ENCODE measurements at regions not wholly inside any gene's neighbourhood (a gene's known extent, or its start where the extent isn't known, plus 50 kb on each side); places are given as distances from the start of the nearest gene placed in this dataset.
"Not testable (repeated sequence)": the region's sequence is repeated elsewhere in the genome, so short reads cannot be mapped to it uniquely, and the experiment has no call there.

GRCh38 chr12:9309749-9310148 is 101.6 kb upstream of the PZP start:
- not testable (repeated sequence) for TF ChIP-seq POLR2A (IDR thresholded peaks at IDR 0.05); CTCF (IDR thresholded peaks at IDR 0.05 in 4 of 5, conservative IDR thresholded peaks at IDR 0.05 in 1 of 5)

Data from gastrocnemius medialis (tissue), 4 donors.